ENCODE measurements at regions not wholly inside any gene's neighbourhood (a gene's known extent, or its start where the extent isn't known, plus 50 kb on each side); places are given as distances from the start of the nearest gene placed in this dataset.

DNA sequence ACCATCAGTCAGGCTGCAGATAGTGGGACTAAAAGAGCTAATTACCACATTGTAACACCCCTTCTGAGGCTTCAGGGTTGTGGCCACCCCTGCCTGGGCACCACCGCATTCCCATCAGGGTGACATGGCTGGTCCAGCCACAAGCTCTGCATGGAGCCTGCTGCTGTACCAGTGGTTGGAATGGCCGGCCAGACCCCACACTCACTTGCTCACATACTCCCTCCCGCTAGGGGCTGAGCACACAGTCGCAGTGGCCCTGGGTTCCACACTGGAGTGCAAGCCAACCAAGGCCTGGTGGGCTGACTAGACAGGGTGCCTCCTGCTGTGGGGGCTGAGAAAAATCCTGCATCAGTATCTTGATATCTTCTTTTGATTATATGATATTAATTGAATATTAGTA lies 182.8 kb upstream of the STK17B start:
- TF ChIP-seq POLR2AphosphoS5 (IDR thresholded peaks at IDR 0.05; ENCODE audit: low read depth) (no peak), EZH2 (IDR thresholded peaks at IDR 0.05; ENCODE audit: low read depth, unreplicated experiment) (no peak), CREB1 (CRISPR knock-in tag; IDR thresholded peaks at IDR 0.05; ENCODE audit: low read depth) (no peak), EZH2phosphoT487 (IDR thresholded peaks at IDR 0.05; ENCODE audit: unreplicated experiment) (no peak), JUNB (IDR thresholded peaks at IDR 0.05; ENCODE audit: unreplicated experiment) (no peak), ZNF331 (CRISPR knock-in tag; IDR thresholded peaks at IDR 0.05; ENCODE audit: low read depth) (no peak)
- TF ChIP-seq, protein P1, sequence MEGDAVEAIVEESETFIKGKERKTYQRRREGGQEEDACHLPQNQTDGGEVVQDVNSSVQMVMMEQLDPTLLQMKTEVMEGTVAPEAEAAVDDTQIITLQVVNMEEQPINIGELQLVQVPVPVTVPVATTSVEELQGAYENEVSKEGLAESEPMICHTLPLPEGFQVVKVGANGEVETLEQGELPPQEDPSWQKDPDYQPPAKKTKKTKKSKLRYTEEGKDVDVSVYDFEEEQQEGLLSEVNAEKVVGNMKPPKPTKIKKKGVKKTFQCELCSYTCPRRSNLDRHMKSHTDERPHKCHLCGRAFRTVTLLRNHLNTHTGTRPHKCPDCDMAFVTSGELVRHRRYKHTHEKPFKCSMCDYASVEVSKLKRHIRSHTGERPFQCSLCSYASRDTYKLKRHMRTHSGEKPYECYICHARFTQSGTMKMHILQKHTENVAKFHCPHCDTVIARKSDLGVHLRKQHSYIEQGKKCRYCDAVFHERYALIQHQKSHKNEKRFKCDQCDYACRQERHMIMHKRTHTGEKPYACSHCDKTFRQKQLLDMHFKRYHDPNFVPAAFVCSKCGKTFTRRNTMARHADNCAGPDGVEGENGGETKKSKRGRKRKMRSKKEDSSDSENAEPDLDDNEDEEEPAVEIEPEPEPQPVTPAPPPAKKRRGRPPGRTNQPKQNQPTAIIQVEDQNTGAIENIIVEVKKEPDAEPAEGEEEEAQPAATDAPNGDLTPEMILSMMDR (conservative IDR thresholded peaks at IDR 0.05; ENCODE audit: low read depth in 2 of 2) = no peak
- TF ChIP-seq, protein P2, sequence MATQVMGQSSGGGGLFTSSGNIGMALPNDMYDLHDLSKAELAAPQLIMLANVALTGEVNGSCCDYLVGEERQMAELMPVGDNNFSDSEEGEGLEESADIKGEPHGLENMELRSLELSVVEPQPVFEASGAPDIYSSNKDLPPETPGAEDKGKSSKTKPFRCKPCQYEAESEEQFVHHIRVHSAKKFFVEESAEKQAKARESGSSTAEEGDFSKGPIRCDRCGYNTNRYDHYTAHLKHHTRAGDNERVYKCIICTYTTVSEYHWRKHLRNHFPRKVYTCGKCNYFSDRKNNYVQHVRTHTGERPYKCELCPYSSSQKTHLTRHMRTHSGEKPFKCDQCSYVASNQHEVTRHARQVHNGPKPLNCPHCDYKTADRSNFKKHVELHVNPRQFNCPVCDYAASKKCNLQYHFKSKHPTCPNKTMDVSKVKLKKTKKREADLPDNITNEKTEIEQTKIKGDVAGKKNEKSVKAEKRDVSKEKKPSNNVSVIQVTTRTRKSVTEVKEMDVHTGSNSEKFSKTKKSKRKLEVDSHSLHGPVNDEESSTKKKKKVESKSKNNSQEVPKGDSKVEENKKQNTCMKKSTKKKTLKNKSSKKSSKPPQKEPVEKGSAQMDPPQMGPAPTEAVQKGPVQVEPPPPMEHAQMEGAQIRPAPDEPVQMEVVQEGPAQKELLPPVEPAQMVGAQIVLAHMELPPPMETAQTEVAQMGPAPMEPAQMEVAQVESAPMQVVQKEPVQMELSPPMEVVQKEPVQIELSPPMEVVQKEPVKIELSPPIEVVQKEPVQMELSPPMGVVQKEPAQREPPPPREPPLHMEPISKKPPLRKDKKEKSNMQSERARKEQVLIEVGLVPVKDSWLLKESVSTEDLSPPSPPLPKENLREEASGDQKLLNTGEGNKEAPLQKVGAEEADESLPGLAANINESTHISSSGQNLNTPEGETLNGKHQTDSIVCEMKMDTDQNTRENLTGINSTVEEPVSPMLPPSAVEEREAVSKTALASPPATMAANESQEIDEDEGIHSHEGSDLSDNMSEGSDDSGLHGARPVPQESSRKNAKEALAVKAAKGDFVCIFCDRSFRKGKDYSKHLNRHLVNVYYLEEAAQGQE (IDR thresholded peaks at IDR 0.05; ENCODE audit: unreplicated experiment) = no peak

Measured in GM23338 (cell line).